K562 (cell line): ENCODE measurements at regions not wholly inside any gene's neighbourhood (a gene's known extent, or its start where the extent isn't known, plus 50 kb on each side); places are given as distances from the start of the nearest gene placed in this dataset.

Experiments used
- NUFIP1 ChIP-seq: fragments of 450-650 bp; IDR thresholded peaks from 2 replicates; pipeline ENCODE4 v1.6.1; 2018; ENCODE audit not compliant: partially characterized antibody
- ZNF217 ChIP-seq: sonication (generic); formaldehyde crosslinking; IDR thresholded peaks from 2 replicates; pipeline ENCODE4 v1.8.0; 2022; ENCODE audit warnings: mild to moderate bottlenecking, missing genetic modification reagents
- TF ChIP-seq, protein P1 (sequence below): fragments of 450-650 bp; formaldehyde crosslinking; IDR thresholded peaks from 2 replicates; pipeline ENCODE4 v1.4.0; 2022; ENCODE audit warnings: mild to moderate bottlenecking, moderate library complexity
- TF ChIP-seq, protein P2 (sequence below), 2 experiments: fragments of 150-350 bp in 1 of 2; IDR thresholded peaks; 2 replicates each; pipeline ENCODE4 v1.6.1; 2012 to 2016; ENCODE audit warnings: low read depth in 2 of 2, low read length in 2 of 2, mild to moderate bottlenecking in 1 of 2, moderate library complexity in 1 of 2
- TF ChIP-seq, protein P3 (sequence below), 2 experiments: fragments of 450-650 bp in 1 of 2; sonication (generic) in 1 of 2; formaldehyde crosslinking; conservative IDR thresholded peaks; 2 replicates each; pipeline versions ENCODE4 v1.4.0 to v1.8.1; 2020 to 2022; ENCODE audit warnings: mild to moderate bottlenecking in 1 of 2, missing genetic modification reagents in 1 of 2
- TF ChIP-seq, protein P4 (sequence below): fragments of 450-650 bp; formaldehyde crosslinking; IDR thresholded peaks from 2 replicates; pipeline ENCODE4 v1.4.0; 2022; ENCODE audit warnings: missing genetic modification characterization
- TF ChIP-seq, protein P5 (sequence below), 2 experiments: fragments of 250-450 bp in 1 of 2; fragments of 450-650 bp in 1 of 2; sonication (Bioruptor Pico) in 1 of 2; IDR thresholded peaks; 2 replicates each; pipeline versions ENCODE4 v1.6.1 to v1.8.0; 2016 to 2021; ENCODE audit warnings: mild to moderate bottlenecking in 2 of 2, moderate library complexity in 2 of 2, missing compliant biosample characterization in 1 of 2, missing genetic modification characterization in 1 of 2

DNA sequence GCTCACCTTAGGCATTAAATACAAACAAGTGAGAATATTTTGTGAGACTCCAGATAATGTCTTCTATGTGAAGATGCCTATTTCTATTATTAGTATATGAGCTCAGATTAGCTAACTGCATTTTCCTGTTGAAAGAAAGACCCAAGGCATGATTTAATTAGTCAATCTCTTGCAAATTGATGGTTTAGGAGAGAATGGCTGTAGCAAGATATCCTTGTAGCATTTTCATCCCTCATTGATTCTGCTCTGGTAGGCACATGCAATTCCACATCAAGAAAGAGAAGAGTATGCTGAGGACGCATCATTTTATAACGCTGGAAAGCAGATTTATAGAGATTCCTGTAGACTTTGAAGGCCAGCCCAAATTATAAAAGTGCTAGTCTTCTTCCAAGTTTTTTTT lies 332.0 kb downstream of the SOX11 start (continued):
- TF ChIP-seq, protein P1, sequence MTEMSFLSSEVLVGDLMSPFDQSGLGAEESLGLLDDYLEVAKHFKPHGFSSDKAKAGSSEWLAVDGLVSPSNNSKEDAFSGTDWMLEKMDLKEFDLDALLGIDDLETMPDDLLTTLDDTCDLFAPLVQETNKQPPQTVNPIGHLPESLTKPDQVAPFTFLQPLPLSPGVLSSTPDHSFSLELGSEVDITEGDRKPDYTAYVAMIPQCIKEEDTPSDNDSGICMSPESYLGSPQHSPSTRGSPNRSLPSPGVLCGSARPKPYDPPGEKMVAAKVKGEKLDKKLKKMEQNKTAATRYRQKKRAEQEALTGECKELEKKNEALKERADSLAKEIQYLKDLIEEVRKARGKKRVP, result no peak
- TF ChIP-seq, protein P2, sequence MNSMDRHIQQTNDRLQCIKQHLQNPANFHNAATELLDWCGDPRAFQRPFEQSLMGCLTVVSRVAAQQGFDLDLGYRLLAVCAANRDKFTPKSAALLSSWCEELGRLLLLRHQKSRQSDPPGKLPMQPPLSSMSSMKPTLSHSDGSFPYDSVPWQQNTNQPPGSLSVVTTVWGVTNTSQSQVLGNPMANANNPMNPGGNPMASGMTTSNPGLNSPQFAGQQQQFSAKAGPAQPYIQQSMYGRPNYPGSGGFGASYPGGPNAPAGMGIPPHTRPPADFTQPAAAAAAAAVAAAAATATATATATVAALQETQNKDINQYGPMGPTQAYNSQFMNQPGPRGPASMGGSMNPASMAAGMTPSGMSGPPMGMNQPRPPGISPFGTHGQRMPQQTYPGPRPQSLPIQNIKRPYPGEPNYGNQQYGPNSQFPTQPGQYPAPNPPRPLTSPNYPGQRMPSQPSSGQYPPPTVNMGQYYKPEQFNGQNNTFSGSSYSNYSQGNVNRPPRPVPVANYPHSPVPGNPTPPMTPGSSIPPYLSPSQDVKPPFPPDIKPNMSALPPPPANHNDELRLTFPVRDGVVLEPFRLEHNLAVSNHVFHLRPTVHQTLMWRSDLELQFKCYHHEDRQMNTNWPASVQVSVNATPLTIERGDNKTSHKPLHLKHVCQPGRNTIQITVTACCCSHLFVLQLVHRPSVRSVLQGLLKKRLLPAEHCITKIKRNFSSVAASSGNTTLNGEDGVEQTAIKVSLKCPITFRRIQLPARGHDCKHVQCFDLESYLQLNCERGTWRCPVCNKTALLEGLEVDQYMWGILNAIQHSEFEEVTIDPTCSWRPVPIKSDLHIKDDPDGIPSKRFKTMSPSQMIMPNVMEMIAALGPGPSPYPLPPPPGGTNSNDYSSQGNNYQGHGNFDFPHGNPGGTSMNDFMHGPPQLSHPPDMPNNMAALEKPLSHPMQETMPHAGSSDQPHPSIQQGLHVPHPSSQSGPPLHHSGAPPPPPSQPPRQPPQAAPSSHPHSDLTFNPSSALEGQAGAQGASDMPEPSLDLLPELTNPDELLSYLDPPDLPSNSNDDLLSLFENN (IDR thresholded peaks at IDR 0.05; ENCODE audit: low read depth in 2 of 2, low read length in 2 of 2), result no peak
- TF ChIP-seq, protein P3, sequence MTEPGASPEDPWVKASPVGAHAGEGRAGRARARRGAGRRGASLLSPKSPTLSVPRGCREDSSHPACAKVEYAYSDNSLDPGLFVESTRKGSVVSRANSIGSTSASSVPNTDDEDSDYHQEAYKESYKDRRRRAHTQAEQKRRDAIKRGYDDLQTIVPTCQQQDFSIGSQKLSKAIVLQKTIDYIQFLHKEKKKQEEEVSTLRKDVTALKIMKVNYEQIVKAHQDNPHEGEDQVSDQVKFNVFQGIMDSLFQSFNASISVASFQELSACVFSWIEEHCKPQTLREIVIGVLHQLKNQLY (CRISPR knock-in tag; conservative IDR thresholded peaks at IDR 0.05), result no peak
- TF ChIP-seq, protein P4, sequence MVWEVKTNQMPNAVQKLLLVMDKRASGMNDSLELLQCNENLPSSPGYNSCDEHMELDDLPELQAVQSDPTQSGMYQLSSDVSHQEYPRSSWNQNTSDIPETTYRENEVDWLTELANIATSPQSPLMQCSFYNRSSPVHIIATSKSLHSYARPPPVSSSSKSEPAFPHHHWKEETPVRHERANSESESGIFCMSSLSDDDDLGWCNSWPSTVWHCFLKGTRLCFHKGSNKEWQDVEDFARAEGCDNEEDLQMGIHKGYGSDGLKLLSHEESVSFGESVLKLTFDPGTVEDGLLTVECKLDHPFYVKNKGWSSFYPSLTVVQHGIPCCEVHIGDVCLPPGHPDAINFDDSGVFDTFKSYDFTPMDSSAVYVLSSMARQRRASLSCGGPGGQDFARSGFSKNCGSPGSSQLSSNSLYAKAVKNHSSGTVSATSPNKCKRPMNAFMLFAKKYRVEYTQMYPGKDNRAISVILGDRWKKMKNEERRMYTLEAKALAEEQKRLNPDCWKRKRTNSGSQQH, result no peak
- TF ChIP-seq ZNF217, result no peak
- TF ChIP-seq NUFIP1, result no peak
- TF ChIP-seq, protein P5, sequence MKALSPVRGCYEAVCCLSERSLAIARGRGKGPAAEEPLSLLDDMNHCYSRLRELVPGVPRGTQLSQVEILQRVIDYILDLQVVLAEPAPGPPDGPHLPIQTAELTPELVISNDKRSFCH (CRISPR knock-in tag; IDR thresholded peaks at IDR 0.05), result no peak
- TF ChIP-seq, protein P5 (tag; IDR thresholded peaks at IDR 0.05), result no peak
